SK-N-SH (cell line): ENCODE measurements at regions not wholly inside any gene's neighbourhood (a gene's known extent, or its start where the extent isn't known, plus 50 kb on each side); places are given as distances from the start of the nearest gene placed in this dataset.

ENCODE experiments used
- CTCF ChIA-PET: fragments of 300-600, 350-600 bp; formaldehyde crosslinking; extraction: SDS; loops from one replicate; lab custom pipeline; 2021; lab: Yijun Ruan, JAX
- POLR2A ChIA-PET: fragments of 350-600 bp; sonication (Branson Sonifier 250); formaldehyde crosslinking; extraction: SDS; loops from one replicate; lab custom pipeline; 2020; ENCODE audit warnings: antibody characterized with exemption, inconsistent platforms; lab: Yijun Ruan, JAX
- DNase-seq: peaks from one replicate; pipeline ENCODE4 v3.0.0; 2012
- H2AFZ ChIP-seq: fragments of 200-600 bp; sonication (generic); 2 replicates; pipeline ENCODE4 v1.8.1; 2016; ENCODE audit warnings: antibody characterized with exemption, mild to moderate bottlenecking, low read depth
- H3F3A ChIP-seq: fragments of 200-600 bp; sonication (generic); replicated peaks from 2 replicates; pipeline ENCODE3; 2016; ENCODE audit warnings: antibody characterized with exemption, mild to moderate bottlenecking; ENCODE audit not compliant: insufficient read depth
- H3K27ac ChIP-seq, 2 experiments: fragments of 200-500 bp in 1 of 2; fragments of 200-600 bp in 1 of 2; sonication (Bioruptor generic) in 1 of 2; sonication (generic), shearing (Covaris generic) in 1 of 2; 2 replicates each; pipeline versions ENCODE4 v1.5.1 to v1.6.1; 2014 to 2016; ENCODE audit warnings: low read depth in 2 of 2, inconsistent platforms in 1 of 2, low read length in 1 of 2, mild to moderate bottlenecking in 1 of 2, mixed read lengths in 1 of 2
- H3K27me3 ChIP-seq: fragments of 200-600 bp; sonication (generic), shearing (Covaris generic); 2 replicates; pipeline ENCODE4 v1.6.1; 2016; ENCODE audit warnings: mixed run types; ENCODE audit not compliant: insufficient read depth
- H3K36me3 ChIP-seq, 2 experiments: fragments of 200-500 bp in 1 of 2; fragments of 200-600 bp in 1 of 2; sonication (Bioruptor generic) in 1 of 2; sonication (generic) in 1 of 2; replicated peaks in 1 of 2; 2 replicates each; pipeline versions ENCODE3 to v1.5.1; 2014 to 2016; ENCODE audit warnings: low read length in 1 of 2, mild to moderate bottlenecking in 1 of 2; ENCODE audit not compliant: insufficient read depth in 2 of 2, control insufficient read depth in 1 of 2
- H3K4me1 ChIP-seq, 2 experiments: fragments of 200-500 bp in 1 of 2; fragments of 200-600 bp in 1 of 2; sonication (Bioruptor generic) in 1 of 2; sonication (generic), shearing (Covaris generic) in 1 of 2; 2 replicates each; pipeline versions ENCODE4 v1.5.1 to v1.6.1; 2014 to 2016; ENCODE audit warnings: low read depth in 1 of 2, low read length in 1 of 2, mixed run types in 1 of 2; ENCODE audit not compliant: insufficient read depth in 2 of 2, control insufficient read depth in 1 of 2
- H3K4me2 ChIP-seq: fragments of 200-600 bp; sonication (generic), shearing (Covaris generic); 2 replicates; pipeline ENCODE4 v1.6.1; 2017; ENCODE audit warnings: mixed run types
- H3K4me3 ChIP-seq, 2 experiments: fragments of 200-500 bp in 1 of 2; fragments of 200-600 bp in 1 of 2; sonication (Bioruptor generic) in 1 of 2; sonication (generic), shearing (Covaris generic) in 1 of 2; 2 replicates each; pipeline versions ENCODE4 v1.5.1 to v1.8.1; 2014 to 2016; ENCODE audit warnings: low read depth in 2 of 2, inconsistent platforms in 1 of 2, low read length in 1 of 2, mild to moderate bottlenecking in 1 of 2, mixed read lengths in 1 of 2, moderate library complexity in 1 of 2
- H3K79me2 ChIP-seq: fragments of 200-600 bp; sonication (generic); 2 replicates; pipeline ENCODE4 v1.8.1; 2017; ENCODE audit warnings: mild to moderate bottlenecking; ENCODE audit not compliant: insufficient read depth
- H3K9ac ChIP-seq: fragments of 200-600 bp; sonication (generic); 2 replicates; pipeline ENCODE4 v1.6.1; 2017; ENCODE audit warnings: mixed run types
- H3K9me2 ChIP-seq: fragments of 200-600 bp; sonication (generic); 2 replicates; pipeline ENCODE4 v1.6.1; 2017; ENCODE audit warnings: mixed run types
- H3K9me3 ChIP-seq: fragments of 200-600 bp; sonication (generic); 2 replicates; pipeline ENCODE4 v1.6.1; 2017; ENCODE audit warnings: mixed run types, mild to moderate bottlenecking, moderate library complexity
- H4K20me1 ChIP-seq: fragments of 200-600 bp; sonication (generic); 2 replicates; pipeline ENCODE4 v1.6.1; 2017; ENCODE audit warnings: mild to moderate bottlenecking, mixed run types; ENCODE audit not compliant: insufficient read depth
- CHD2 ChIP-seq: fragments of 150-350 bp; IDR thresholded peaks from 2 replicates; pipeline ENCODE4 v1.6.1; 2018; ENCODE audit warnings: low read length; ENCODE audit not compliant: partially characterized antibody
- EZH2phosphoT487 ChIP-seq: fragments of 200-600 bp; sonication (generic); IDR thresholded peaks from 2 replicates; pipeline ENCODE4 v1.6.1; 2017; ENCODE audit warnings: low read depth, mixed run types, mild to moderate bottlenecking, antibody characterized with exemption, moderate library complexity, borderline replicate concordance
- FOSL2 ChIP-seq: IDR thresholded peaks from 2 replicates; pipeline ENCODE4 v1.4.0; 2012; ENCODE audit warnings: low read depth, mild to moderate bottlenecking, moderate library complexity, borderline replicate concordance
- MEF2A ChIP-seq: IDR thresholded peaks from 2 replicates; pipeline ENCODE4 v1.4.0; 2012; ENCODE audit warnings: low read depth, borderline replicate concordance
- MXI1 ChIP-seq: IDR thresholded peaks from 2 replicates; pipeline ENCODE4 v1.6.1; 2012; ENCODE audit warnings: mild to moderate bottlenecking, low read depth, low read length, improper control_type of control experiment
- RAD21 ChIP-seq: IDR thresholded peaks from 2 replicates; pipeline ENCODE4 v1.6.1; 2012; ENCODE audit warnings: mild to moderate bottlenecking, low read length
- RXRA ChIP-seq: IDR thresholded peaks from 2 replicates; pipeline ENCODE4 v1.4.0; 2012; ENCODE audit warnings: low read depth, mild to moderate bottlenecking, borderline replicate concordance
- TEAD4 ChIP-seq: IDR thresholded peaks from 2 replicates; pipeline ENCODE4 v1.4.0; 2012; ENCODE audit warnings: mild to moderate bottlenecking, borderline replicate concordance; ENCODE audit not compliant: insufficient read depth
- WGBS: methylation state at CpG from one replicate; pipeline ENCODE4 v1.1.6; 2017; ENCODE audit warnings: low lambda C conversion rate; 5-methylcytosine and 5-hydroxymethylcytosine counted together
- TF ChIP-seq, protein P1 (sequence below): IDR thresholded peaks from 2 replicates; pipeline ENCODE4 v1.4.0; 2012; ENCODE audit warnings: low read depth, borderline replicate concordance
- TF ChIP-seq, protein P2 (sequence below): fragments of 150-350 bp; IDR thresholded peaks from 2 replicates; pipeline ENCODE4 v1.6.1; 2016; ENCODE audit warnings: mild to moderate bottlenecking, low read depth, low read length

DNA sequence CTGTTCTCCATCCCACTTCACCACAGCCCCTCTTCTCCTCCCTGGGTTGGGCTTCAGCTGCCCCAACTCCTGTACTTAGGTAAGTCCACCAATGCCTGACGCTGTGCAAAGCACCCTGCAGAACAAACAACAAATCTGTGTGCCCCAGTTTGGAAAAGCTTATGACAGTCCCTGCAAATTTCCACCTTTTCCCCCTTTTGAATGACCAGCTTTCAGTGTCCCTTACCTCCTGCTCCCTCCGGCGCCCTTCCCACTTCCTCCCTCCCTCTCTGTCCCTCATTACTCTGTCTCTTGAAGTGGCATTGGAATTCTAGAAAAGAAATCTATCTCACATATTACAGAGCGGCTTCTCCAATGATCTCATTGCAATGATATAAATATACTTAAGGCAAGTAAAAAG lies 352.9 kb upstream of the B3GAT1 start:
- POLR2A ChIA-PET = no interaction called here
- H4K20me1 ChIP-seq = no peaks in the 10 kb centered on the region
- TF ChIP-seq MEF2A (no peak), TEAD4 (no peak), MXI1 (no peak), FOSL2 (no peak), RXRA (no peak), CHD2 (no peak), RAD21 (no peak)
- TF ChIP-seq, protein P1, sequence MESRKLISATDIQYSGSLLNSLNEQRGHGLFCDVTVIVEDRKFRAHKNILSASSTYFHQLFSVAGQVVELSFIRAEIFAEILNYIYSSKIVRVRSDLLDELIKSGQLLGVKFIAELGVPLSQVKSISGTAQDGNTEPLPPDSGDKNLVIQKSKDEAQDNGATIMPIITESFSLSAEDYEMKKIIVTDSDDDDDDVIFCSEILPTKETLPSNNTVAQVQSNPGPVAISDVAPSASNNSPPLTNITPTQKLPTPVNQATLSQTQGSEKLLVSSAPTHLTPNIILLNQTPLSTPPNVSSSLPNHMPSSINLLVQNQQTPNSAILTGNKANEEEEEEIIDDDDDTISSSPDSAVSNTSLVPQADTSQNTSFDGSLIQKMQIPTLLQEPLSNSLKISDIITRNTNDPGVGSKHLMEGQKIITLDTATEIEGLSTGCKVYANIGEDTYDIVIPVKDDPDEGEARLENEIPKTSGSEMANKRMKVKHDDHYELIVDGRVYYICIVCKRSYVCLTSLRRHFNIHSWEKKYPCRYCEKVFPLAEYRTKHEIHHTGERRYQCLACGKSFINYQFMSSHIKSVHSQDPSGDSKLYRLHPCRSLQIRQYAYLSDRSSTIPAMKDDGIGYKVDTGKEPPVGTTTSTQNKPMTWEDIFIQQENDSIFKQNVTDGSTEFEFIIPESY = no peak
- H3K9ac ChIP-seq = no peak overlapping the region
- H3K4me2 ChIP-seq = no peak overlapping the region
- 34% methylated on average over 4 of the region's 4 CpGs for WGBS
- no peaks in the 10 kb centered on the region for H3K79me2 ChIP-seq
- no peaks in the 10 kb centered on the region for H3K36me3 ChIP-seq
- no peaks in the 10 kb centered on the region for H3K9me2 ChIP-seq
- peaks cover 0 to 11% of the 10 kb centered on the region in 2 experiments; a peak in 1 of 4 replicates for H3K4me1 ChIP-seq
- no peak overlapping the region for H3K27ac ChIP-seq
- no peaks in the 10 kb centered on the region for H3K27me3 ChIP-seq
- CTCF ChIA-PET = interaction anchor here (1.2 to 1.6 kb wide), 2 partner anchors 10 to 14 kb away, joined by 3 to 4 read pairs; no protein-coding TSS in a partner anchor
- peaks cover 6% of the 10 kb centered on the region; the same call in 1 of the 2 replicates for H3K9me3 ChIP-seq
- H3F3A ChIP-seq = no peaks in the 10 kb centered on the region
- H3K4me3 ChIP-seq = no peak overlapping the region
- no peak for DNase-seq
- no peak overlapping the region for H2AFZ ChIP-seq

DNA sequence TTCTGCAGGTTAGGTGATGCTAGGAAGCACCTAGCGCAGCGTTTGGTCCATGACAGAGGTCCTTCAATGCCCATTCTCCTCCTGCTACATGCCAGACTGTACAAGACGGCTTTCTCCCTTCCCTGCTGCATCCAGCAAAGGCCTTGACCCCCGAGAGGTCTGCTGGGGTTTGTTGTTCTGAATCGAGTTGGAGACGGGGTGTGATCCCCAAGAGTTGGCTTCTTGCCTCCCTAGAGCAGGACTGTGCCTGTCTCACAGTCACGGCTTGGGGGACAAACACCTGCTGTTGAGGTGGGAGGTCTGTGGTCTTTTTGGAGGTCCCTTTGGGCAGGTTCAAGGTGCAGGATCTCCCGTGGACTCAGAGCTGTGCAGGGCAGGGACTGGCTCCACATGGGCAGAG lies 352.3 kb upstream of the B3GAT1 start:
- Histone ChIP-seq H3K4me2 (no peak overlapping the region), H2AFZ (no peak overlapping the region), H3K36me3 (no peaks in the 10 kb centered on the region), H3K79me2 (no peaks in the 10 kb centered on the region), H3F3A (no peaks in the 10 kb centered on the region), H3K9me3 (peaks cover 6% of the 10 kb centered on the region; the same call in 1 of the 2 replicates), H3K27ac (no peak overlapping the region), H3K9me2 (no peaks in the 10 kb centered on the region), H3K27me3 (no peaks in the 10 kb centered on the region), H4K20me1 (no peaks in the 10 kb centered on the region), H3K4me3 (no peak overlapping the region), H3K9ac (no peak overlapping the region), H3K4me1 (peaks cover 0 to 11% of the 10 kb centered on the region in 2 experiments; a peak in 1 of 4 replicates)
- ChIA-PET CTCF (interaction anchor here (1.2 kb wide), 1 partner anchor 10 kb away, joined by 4 read pairs; no protein-coding TSS in a partner anchor), POLR2A (no interaction called here)
- WGBS = 10% methylated on average over 8 of the region's 8 CpGs
- TF ChIP-seq, protein P2, sequence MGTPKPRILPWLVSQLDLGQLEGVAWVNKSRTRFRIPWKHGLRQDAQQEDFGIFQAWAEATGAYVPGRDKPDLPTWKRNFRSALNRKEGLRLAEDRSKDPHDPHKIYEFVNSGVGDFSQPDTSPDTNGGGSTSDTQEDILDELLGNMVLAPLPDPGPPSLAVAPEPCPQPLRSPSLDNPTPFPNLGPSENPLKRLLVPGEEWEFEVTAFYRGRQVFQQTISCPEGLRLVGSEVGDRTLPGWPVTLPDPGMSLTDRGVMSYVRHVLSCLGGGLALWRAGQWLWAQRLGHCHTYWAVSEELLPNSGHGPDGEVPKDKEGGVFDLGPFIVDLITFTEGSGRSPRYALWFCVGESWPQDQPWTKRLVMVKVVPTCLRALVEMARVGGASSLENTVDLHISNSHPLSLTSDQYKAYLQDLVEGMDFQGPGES = no peak
- no peak for TF ChIP-seq EZH2phosphoT487
- DNase-seq = no peak
